Inferior parietal cortex (tissue), 1 donor: ENCODE measurements at regions not wholly inside any gene's neighbourhood (a gene's known extent, or its start where the extent isn't known, plus 50 kb on each side); places are given as distances from the start of the nearest gene placed in this dataset.
"Not testable (repeated sequence)": the region's sequence is repeated elsewhere in the genome, so short reads cannot be mapped to it uniquely, and the experiment has no call there.

Experiments used
- DNase-seq: peaks from one replicate; pipeline ENCODE4 v3.0.0-alpha.2; 2016; ENCODE audit errors: extremely low spot score

- no peak for DNase-seq
These were observed 91.3 kb downstream of the MFAP3L start for GRCh38 chr4:169934794-169935429.

- no peak for DNase-seq
These were observed 92.7 kb downstream of the MFAP3L start for GRCh38 chr4:169933531-169933930.

GRCh38 chr4:169931964-169932363, 94.2 kb downstream of the MFAP3L start:
- DNase-seq, result no peak

GRCh38 chr4:169930755-169931154, 95.4 kb downstream of the MFAP3L start:
- DNase-seq, result not testable (repeated sequence)

GRCh38 chr4:169927280-169927679, 98.9 kb downstream of the MFAP3L start:
- DNase-seq, result no peak

GRCh38 chr4:169925678-169926077, 100.5 kb downstream of the MFAP3L start:
- DNase-seq, result no peak

GRCh38 chr4:169922632-169923276, 103.4 kb downstream of the MFAP3L start:
- peak; percentile 56 for DNase-seq

- no peak for DNase-seq
These were observed 104.5 kb downstream of the MFAP3L start for GRCh38 chr4:169921732-169922131.

GRCh38 chr4:169921237-169921636, 105.0 kb downstream of the MFAP3L start:
- DNase-seq, result no peak

- not testable (repeated sequence) for DNase-seq
These were observed 106.7 kb downstream of the MFAP3L start for GRCh38 chr4:169919194-169920124.

- DNase-seq, result no peak
These were observed 110.7 kb downstream of the MFAP3L start for GRCh38 chr4:169915545-169915944.

- DNase-seq, result no peak
These were observed 111.3 kb downstream of the MFAP3L start for GRCh38 chr4:169914866-169915265.

- DNase-seq, result no peak
These were observed 113.2 kb downstream of the MFAP3L start for GRCh38 chr4:169912996-169913395.

- no peak for DNase-seq
These were observed 116.3 kb downstream of the MFAP3L start for GRCh38 chr4:169909897-169910296.

GRCh38 chr4:169909479-169909878, 116.7 kb downstream of the MFAP3L start:
- DNase-seq, result no peak

GRCh38 chr4:169907705-169908104, 118.5 kb downstream of the MFAP3L start:
- no peak for DNase-seq

- DNase-seq, result peak; percentile 21
These were observed 119.4 kb downstream of the MFAP3L start for GRCh38 chr4:169906821-169907220.

GRCh38 chr4:169906104-169906503, 120.1 kb downstream of the MFAP3L start:
- no peak for DNase-seq

GRCh38 chr4:169902658-169903345, 123.4 kb downstream of the MFAP3L start:
- DNase-seq, result peak; percentile 20

GRCh38 chr4:169900241-169900845, 125.9 kb downstream of the MFAP3L start:
- DNase-seq, result no peak

- DNase-seq, result peak; percentile 52
These were observed 126.9 kb downstream of the MFAP3L start for GRCh38 chr4:169899295-169899694.
